Kidney capillary endothelial cell (primary cell): ENCODE measurements at regions not wholly inside any gene's neighbourhood (a gene's known extent, or its start where the extent isn't known, plus 50 kb on each side); places are given as distances from the start of the nearest gene placed in this dataset.
"Not testable (repeated sequence)": the region's sequence is repeated elsewhere in the genome, so short reads cannot be mapped to it uniquely, and the experiment has no call there.

Experiments
- DNase-seq: peaks from one replicate; pipeline ENCODE4 v3.0.0-alpha.2; 2018; ENCODE audit warnings: low spot score

DNA sequence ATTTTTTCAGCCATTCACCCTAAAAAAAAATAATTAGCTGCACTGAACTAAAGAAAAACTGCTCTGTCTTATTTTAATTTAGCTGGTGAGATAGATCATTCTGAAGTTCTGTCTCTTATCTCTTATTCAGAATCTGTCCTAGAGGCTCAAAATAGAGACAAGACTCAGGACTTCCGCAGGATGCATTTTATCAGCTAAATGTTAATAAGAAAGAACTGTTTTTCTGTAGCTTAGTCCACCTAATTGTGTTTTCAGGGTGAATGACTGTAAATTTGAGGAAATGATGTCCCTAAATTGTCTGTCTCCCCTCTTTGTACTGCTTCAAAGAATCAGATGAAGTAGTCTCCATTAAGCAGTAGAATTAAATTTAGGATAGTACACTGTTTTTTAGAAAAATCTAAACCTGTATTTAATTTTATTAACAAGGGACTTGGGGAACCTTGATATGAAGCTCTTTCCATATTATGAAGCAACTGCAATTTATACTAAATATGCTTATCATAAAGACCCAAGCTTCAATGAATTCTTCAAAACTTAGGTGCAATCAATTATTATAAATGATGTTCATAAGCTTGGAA is 671.9 kb downstream of the RWDD3 start:
- no peak for DNase-seq

DNA sequence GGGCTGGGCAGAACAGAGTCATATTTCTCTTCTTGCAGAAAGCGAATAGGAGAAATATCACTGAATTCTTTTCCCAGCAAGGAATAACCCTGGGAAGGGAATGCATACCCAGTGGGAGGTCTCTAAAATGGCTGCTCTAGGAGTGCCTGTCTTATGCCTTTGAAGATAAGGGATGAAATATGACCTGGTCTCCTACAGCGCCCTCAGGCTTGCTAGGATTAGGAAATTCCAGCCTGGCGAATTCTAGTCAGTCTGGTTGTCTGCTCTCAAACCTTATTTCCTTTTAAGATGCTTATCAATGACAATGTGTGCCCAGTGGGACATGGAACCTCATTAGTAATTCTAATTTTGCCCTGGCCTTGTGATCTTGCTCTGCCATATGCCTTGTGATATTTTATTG is 677.7 kb downstream of the RWDD3 start:
- not testable (repeated sequence) for DNase-seq

DNA sequence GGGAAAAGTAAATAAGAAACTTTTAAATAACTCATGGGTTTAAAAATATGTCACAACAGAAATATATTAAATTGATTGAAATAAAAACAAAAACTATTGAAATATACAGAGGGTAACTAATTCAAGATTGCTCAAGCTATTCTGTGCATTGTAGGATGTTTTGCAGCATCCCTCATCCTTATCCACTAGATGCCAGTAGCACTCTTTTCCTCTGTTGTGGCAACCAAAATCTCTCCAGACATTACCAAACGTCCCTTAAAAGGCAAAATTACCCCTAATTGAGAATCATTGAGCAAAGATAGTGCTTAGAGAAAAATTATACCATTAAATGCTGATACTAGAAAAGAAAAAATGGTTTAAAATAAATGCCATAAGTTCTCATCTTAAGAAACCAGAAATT is 682.6 kb downstream of the RWDD3 start:
- DNase-seq = no peak

DNA sequence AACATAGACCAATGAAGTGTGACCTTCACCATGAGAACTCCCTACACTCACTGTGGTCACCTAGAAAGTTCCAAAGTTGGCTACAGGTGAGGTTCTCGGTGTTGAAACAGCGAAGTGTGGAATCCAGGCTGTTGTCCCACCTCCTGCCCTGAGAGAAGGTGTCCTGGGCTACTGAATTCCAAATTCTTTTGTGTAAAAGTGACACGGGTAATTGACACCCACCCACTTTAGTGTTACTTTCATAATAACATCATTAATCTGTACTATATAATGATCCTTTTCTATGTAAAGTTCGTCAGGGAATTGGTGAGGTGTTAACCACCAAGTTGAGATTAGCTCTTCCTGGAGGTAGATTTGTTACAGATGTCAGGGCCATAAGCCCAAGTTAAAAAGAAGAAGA is 690.7 kb downstream of the RWDD3 start:
- no peak for DNase-seq

DNA sequence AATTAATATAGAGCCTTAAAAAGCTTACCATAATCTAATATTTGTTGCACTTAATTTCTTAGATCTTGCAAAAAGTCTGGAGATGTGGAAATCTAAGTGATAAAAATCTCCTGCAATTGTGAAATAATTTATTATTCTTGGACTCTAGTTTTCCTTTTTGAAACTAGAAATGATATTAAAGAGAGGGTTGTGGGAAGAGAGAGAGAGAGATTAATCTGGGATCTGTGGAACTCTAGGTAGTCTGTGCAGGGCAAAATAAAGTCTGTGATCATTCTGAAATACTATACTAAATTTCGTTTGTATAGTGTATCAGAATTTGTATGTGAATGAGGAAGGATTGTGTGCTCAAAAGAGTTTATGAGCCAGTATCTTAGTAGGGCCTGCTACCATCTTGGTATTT is 692.3 kb downstream of the RWDD3 start:
- no peak for DNase-seq

DNA sequence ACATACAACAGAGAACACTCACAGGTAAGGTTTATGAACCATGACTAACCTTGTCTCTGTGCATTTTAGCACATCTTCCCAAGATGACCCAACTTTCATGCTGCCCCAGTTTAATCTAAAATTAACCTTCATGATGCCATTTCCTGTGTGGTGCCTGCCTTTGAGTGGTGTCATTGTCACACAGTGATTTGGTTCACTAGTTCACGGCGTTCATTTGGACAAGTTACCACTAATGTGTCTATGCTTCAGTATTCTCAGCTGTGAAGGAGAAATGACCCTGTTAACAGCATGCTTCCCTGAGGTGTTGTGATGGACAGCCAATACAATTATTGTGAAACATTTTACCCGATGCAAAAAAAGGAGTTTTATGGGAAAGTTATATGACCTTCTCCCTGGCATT is 693.1 kb downstream of the RWDD3 start:
- no peak for DNase-seq

DNA sequence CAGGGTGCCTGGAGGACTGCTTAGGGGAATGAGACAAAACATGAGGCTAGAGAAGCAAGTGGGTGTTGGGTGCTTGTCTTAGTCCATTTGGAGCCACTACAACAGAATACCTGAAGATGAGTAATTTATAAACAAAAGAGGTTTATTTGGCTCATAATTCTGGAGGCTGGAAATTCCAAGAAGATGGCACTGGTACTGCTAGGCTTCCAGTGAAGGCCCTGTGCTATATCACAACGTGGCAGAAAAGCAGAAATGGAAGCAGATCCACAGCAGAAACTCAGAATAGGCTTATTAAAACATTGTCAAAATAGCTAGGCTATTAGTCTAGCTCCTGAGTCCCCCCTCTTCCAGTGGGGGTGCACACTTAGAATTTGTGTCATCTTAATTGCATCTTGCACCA is 701.7 kb downstream of the RWDD3 start:
- no peak for DNase-seq

DNA sequence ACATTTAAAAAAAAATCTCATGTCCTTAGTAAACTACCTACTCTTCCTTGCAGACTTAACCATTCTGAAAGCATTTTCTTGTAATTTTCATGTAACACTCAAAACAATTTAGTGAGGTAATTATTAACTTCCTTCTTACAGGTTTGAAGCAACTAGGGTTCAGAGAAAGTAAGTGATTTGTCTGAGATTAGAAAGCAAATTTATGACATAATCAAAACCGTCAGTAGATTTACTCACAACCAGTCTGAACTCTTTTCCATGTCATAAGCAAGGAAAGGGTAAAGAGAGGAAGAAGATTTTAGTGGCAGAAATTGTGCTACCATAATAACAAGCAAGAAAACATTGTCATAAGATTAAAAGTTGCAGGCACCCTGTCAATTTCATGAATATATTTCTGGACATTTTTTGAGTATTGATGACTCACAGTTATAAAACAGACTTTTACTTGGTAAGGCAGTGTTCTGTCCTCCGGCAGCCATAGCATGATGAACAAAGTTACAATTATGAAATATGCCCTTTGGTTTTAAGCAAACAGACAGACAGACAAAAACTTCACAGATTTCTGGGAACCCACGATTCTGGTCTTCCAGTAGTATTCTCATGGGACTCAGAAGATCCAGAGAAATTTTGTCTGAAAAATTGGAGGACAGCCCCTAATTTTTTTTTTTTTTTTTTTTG is 707.2 kb downstream of the RWDD3 start:
- DNase-seq = no peak

DNA sequence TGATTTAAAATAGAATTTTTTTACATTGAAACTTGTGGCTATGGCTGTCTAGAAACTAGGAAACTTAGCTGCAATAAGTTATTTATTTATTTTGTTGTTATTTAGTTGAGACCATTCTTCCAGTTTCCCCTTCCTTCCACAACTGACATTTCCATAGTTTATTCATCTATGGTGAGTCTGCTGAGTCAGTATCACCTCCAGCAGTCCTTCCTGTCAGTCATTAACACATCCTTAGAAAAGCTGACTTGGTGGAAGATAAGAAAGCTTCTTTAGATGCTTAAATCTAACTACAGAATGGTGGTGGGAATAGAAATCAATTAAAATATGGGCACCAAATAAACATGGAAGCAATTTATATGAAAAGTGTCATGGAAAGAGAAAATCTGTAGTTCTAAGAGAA is 714.0 kb downstream of the RWDD3 start:
- no peak for DNase-seq

DNA sequence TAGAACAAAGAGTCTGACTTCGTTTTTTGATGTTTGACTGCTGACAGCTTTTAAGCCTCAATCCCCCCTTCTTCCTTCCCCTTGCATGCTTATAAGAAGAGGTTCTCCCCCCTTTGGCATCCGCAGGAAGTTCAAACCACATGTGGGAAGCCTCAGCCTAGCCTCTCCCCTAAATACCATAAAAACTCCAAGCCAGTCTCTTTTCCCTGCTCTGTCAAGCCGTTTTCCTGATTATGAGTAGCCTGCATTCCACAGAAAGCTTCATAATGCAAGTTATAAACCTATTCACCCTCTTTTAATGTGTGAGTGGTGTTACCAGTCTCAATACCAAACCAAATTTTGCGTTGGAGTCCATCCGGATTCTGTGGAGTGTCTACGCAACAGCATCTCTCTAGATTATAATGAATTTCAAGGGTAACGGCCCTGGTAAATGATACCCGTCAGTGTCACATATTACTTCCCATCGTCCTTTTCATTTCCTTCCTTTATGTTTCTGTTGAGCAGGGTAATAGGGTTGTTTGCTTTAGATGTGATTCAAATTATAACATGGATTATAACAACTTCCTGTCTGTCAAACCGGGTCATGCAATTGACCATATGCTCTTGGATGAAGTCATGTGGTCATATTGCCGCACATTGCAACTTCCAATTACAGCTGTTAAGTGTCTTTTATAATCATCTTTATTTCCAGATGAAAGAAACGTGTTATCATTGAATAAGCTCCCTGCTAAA is 717.5 kb downstream of the RWDD3 start:
- DNase-seq = no peak

DNA sequence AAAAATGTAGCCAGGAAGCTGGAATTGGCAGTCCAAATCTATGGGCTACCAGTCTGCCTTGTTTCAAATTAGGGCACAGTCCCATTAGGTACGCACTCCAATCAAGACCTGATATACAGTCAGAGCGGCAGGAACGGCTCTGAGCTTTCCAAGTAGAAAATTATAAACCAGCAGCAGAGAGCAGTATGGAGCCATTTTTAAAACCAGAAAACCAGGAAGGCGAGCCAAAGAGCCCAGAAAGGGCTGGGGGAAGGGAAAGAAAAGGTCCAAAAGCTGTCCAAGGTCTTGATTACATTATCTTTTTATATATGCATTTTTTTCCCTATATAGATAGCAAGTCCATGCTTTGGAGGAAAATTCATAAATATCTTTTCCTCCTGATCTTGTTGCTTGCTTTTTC is 719.0 kb downstream of the RWDD3 start:
- DNase-seq = no peak

DNA sequence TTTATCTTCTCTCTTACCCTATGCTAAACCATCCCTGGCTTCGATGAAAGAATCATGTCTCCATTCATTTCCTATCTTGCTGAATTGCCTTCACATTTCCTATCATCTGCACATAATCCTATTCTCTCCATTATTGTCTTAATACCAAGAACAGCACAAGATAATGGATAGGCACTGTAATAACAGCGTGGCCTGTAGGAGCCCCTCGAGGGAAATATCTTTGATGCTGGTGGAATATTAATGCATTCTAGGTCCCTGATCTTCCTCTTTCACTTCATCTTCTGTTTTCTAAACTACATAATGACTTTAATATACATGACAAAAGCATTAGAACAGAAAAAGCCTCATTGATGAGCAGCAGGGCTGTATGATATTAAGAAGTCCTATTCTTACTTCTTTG is 720.6 kb downstream of the RWDD3 start:
- no peak for DNase-seq

DNA sequence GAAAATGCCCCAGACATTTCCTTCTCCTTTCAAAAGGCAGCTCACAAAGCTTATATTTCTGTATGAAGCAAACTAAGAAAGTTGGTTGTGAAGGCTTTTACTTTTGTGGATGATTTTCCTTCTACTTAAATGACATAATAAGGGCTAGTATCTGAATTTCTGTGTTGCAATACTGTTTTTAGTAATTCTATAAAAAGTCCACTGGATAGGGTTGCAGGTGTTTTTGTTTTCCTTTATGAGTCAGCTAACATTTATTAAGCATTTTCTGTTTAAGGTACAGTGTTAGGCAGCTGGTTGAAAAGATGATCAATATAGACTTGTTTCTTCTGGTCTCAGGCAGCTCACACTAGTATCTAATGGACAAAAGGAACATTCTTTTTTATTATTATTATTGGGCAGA is 722.2 kb downstream of the RWDD3 start:
- no peak for DNase-seq

DNA sequence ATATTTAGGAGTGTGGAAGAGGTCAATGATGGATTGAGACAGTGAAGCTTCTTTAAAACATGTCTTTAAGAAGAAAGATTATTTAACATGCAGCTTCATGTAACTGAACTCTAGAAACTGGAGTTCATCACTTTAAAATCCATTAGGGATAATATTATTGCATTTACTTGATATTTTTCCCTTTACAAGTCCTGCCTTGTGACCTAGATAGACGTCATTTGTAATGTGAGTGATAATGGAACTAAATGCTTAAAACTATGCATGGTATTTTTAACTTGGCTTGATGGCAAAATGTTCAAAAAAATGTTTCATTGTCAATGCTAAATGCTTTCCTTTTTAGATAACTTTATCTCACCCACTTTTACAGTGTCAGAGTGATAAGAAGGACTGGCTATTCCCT is 723.7 kb downstream of the RWDD3 start:
- DNase-seq = no peak

DNA sequence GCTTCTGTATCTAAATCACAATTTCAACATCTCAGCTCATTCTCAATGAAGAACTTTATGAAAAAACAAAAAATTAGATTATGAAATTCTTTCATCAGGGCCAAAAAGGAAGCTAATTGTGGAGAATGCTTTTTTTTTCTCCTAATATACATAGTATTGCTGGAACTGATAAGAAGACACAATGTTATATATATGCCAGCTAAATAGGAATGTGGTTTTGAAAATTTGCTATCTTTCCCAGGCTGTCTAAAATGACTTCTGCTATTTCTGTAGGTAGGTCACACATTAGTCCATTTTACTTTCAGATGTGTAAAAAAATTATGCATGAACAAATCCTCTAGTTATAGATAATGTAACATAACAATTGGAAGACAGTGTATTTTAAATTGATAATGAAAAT is 732.9 kb downstream of the RWDD3 start:
- no peak for DNase-seq

DNA sequence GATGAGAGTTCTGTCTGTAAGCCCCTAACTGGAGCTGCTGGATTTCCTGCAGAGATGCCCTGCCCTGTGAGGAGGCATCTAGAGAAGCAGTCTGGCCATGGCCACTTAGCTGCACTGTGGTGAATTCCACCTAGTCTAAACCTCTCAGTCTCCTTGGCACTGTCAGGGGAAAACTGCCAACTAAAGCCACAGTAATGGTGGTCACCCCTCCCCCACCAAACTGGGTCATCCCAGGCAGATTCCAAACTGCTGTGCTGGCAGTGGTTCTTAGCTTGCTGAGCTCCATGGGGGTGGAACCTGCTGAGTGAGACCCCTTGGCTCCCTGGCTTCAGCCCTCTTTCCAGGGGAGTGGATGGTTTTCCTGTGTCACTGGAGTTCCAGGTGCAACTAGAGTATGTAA is 740.6 kb downstream of the RWDD3 start:
- no peak for DNase-seq

DNA sequence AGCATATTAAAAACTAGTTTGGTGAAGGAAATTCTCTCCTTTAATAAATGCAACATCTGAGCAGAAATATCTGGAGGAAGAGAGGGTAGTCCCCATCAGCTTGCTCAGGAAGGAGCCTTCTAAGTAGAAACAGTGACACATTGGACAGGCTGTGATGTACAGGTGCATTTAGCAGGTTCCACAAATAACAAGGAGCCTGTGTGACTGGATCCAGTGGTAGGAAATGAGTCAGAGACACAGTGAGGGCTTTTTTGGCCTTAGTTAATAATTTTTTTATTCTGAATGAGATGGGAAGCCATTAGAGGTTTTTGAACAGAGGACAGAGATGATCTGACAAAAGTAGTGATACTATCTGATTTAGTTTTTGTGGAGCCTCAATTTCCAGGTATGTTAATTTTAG is 738.9 kb upstream of the PTBP2 start:
- DNase-seq = no peak

DNA sequence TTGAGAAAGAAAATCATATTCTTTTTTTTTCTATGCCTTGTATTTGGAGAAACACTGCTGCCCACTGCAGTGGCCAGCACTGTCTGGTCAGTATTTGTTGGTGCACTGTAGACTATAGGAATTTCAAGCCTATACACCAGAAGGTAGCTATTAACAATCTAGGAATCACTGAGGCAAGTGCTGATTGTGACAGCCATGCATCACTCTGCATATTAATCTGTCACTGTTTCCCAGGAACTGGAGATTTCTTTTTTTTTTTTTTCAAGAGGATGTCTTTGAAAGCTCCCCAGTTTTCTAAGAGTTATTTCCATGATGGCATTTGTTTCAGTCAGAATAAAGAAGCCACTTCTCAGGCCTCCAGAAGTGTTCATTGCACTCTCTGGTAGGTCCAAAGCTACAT is 737.8 kb upstream of the PTBP2 start:
- no peak for DNase-seq

DNA sequence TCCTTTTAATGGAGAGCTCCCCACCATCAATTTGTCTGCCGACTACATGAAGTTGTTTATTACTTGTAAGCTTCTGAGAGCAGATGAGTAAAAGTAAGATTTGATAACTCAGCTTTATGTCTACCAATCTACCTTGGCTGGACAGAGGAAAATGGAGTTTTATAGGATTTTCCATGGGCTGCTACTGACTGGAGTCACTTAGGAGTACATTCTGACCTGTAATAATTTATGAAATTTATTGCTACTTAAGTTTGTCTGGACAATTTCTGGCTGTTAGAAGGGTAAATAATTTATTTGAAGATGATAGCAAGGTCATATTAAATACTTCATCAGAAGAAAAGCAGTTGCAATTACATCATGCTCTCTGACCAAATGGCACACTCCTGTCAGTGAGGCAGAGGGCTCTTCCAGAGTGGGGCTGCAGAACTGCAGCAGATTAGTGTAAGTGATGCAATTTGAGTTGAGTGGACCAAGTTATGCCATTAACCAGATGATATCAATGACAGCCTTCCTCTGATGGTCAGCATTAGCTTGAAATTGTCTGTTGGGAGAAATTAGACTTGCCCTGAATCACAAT is 736.7 kb upstream of the PTBP2 start:
- no peak for DNase-seq

DNA sequence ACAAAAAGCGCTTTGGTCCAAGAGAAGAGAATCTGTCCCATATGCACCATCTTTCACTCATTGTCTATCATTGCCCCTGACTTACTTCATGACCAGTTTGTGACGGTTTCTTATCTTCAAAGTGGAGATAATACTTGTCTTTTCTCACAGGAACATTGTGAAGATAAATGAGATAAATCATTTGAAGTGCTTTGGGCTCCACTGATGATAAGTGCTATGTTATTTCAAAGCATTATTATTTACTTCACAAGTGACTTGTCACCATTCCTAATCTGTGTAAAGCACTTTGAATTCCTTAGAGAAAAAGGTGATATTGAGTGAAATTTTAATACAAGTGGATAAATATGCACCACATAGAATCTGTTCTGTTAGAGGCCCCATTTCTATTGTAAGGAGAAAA is 731.6 kb upstream of the PTBP2 start:
- DNase-seq = no peak

DNA sequence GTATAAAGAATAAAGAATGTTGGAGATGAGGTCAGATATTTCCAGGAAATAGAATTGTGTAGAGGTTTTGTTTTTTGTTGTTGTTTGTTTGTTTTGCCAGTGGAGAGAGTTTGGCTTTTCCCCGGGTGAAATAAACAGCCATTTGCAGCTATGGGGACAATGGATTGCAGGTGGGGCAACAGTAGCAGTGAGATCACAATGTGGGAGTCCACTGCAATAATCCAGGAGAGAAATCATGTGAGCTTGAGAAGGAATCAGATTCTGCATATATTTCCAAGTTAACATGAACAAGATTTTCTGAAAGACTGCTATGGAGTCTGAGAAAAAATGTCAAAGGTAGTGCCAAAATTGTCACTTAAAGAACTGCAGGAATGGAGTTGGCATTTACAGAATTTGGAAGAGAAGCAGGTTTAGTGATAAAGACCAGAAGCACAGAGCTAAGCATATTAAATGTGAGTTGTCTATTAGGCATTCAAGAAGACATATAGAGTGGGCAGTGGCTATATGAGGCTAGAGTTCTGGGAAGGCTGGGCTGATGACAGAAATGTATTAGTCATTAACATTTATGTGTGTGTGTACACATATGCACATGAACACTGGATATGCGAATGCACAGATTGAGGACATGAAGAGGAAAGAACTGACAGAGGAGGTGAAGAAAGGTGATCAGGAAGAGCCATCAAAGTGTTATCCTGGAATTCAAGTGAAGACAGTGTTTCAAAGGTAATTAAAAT is 729.6 kb upstream of the PTBP2 start:
- no peak for DNase-seq

DNA sequence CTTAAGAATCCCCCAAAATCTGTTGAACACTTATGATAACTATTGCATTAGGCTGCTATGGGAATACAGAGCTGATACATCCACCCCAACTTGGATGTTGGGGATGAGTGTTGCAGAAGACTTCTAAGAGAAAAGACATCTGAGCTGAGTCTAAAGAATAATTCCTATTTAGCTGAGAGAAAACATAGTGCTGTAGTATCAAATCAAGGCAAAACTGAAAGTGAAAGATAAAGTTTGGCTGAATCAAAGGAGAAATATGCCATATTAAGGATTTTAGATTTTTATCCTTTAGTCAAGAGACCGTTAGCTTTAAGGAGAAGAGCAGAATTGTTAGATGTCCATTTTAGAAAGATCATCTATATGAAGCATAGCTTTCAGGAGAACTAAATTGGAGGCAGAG is 726.9 kb upstream of the PTBP2 start:
- no peak for DNase-seq

DNA sequence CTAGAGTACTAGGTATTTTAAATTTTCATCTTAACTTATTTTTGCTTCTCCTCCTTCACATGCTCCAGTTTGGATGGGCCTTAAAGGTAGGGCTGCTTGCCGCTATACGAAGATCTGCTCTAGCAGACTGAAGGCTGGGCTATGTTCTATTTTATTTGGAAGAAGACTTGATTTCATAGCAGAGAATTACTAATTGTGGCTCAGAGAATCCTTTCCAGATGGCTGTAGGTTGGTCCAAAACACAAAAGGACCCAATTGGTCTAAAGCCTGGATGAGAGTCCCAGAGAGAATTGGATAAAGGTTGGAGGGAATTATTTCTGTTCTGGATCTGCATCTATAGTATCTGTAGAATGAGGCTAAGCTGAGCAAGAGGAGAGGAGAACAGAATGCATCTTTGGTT is 719.4 kb upstream of the PTBP2 start:
- DNase-seq = no peak
